OCI-LY7 (cell line): ENCODE measurements at regions not wholly inside any gene's neighbourhood (a gene's known extent, or its start where the extent isn't known, plus 50 kb on each side); places are given as distances from the start of the nearest gene placed in this dataset.

ENCODE experiments used
- EZH2phosphoT487 ChIP-seq: fragments of 200-600 bp; sonication (generic); IDR thresholded peaks from 2 replicates; pipeline ENCODE4 v1.6.1; 2018; ENCODE audit warnings: low read depth, borderline replicate concordance, mild to moderate bottlenecking, mixed run types, antibody characterized with exemption, low read length, moderate library complexity, mixed read lengths
- TF ChIP-seq, protein P1 (sequence below): fragments of 200-600 bp; sonication (generic); conservative IDR thresholded peaks from 2 replicates; pipeline ENCODE4 v1.5.1; 2014; ENCODE audit warnings: mild to moderate bottlenecking, antibody characterized with exemption, low read length, moderate library complexity, mixed read lengths

GRCh38 chr18:54740136-54740846 lies 88.0 kb upstream of the RAB27B start:
- TF ChIP-seq, protein P1, sequence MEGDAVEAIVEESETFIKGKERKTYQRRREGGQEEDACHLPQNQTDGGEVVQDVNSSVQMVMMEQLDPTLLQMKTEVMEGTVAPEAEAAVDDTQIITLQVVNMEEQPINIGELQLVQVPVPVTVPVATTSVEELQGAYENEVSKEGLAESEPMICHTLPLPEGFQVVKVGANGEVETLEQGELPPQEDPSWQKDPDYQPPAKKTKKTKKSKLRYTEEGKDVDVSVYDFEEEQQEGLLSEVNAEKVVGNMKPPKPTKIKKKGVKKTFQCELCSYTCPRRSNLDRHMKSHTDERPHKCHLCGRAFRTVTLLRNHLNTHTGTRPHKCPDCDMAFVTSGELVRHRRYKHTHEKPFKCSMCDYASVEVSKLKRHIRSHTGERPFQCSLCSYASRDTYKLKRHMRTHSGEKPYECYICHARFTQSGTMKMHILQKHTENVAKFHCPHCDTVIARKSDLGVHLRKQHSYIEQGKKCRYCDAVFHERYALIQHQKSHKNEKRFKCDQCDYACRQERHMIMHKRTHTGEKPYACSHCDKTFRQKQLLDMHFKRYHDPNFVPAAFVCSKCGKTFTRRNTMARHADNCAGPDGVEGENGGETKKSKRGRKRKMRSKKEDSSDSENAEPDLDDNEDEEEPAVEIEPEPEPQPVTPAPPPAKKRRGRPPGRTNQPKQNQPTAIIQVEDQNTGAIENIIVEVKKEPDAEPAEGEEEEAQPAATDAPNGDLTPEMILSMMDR = no peak
- TF ChIP-seq EZH2phosphoT487 = no peak
